HG03558 (cell line): ENCODE measurements at regions not wholly inside any gene's neighbourhood (a gene's known extent, or its start where the extent isn't known, plus 50 kb on each side); places are given as distances from the start of the nearest gene placed in this dataset.
A peak's percentile ranks its signal among the peaks of the same experiment; 100 is the strongest.
"Not testable (repeated sequence)": the region's sequence is repeated elsewhere in the genome, so short reads cannot be mapped to it uniquely, and the experiment has no call there.

Experiments used
- ATAC-seq: cut with Tn5 transposase; IDR thresholded peaks from one replicate; pipeline ENCODE4 v1.9.1; 2021; ENCODE audit warnings: moderate number of reproducible peaks; ENCODE audit not compliant: unreplicated experiment; ENCODE audit errors: extremely low read depth

DNA sequence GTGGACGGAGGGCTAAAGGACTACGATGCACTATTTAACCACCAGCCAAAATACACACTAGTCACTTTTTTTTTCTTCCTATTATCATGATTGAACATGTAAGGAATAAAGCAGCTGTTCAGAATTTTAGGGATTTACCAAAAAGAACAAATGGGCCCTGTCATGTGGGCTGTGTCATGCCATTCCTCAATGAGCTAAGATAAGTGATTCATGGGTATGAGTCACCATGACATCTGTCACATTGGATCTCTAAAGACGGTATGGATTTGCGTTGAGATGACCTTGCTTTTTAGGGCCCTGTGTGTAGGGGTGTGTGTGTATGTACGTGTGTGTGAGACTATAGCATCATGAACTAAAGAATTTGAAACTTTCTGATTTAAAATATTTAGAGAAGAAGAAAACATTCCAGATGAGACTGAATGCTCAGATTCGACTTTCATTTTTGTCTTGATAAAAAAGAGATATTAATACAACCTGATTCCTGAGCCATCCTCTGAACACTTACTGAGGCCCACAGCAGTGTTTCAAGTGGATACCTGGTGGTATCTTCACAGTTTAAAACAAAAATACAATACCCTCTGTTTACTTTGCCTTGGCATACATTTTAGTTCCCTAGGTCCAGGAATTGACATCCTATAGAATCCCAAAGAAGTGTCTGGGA is 246.1 kb upstream of the DUSP10 start:
- ATAC-seq = no peak

DNA sequence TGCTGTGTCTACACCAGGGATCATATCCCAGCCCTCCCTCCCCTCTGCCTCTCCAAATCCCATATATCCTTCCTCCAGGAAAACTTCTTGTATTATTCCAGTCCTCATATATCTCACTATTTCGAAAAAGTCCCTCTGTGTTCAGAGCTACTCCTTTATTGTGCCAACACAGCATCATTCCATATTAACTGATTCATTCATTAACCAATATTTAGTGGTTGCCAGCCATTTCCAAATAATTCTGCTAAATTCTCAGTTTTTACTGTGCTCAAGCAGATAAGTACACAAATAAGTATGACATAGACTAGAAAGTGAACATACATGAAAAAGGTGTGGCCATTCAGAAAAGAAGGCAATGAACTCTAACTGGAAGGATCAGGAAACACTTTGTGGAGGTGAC is 241.6 kb upstream of the DUSP10 start:
- ATAC-seq = no peak

- ATAC-seq = no peak
These were observed 239.6 kb upstream of the DUSP10 start for GRCh38 chr1:221981461-221981860.

DNA sequence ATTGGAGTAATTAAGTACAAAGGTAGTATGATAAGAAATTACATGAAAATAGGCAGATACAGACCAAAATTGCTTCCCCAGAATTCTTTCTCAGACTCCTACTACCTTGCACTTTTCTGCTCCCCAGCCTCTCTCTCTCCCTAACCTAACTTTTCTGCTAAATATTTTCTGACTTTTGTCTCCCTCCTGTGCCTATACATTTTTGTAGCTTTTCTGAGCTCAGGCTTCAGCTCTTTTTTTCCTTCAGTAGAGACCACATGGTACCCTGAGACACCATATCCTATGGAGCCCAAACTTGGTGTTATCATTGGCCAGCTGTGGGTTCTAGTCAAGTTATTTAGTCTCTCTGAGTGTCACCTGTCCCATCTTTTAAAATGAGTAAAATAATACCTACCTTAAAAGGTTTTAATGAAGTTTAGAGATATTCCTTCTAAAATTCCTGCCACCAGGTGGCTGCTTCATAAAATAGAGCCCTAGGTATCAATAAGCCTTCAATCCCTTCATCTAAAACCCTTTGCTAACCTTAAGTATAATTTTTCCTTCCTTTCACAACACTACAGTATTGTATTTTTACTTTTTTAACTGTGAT is 237.6 kb upstream of the DUSP10 start:
- no peak for ATAC-seq

- not testable (repeated sequence) for ATAC-seq
These were observed 236.9 kb upstream of the DUSP10 start for GRCh38 chr1:221978631-221979334.

DNA sequence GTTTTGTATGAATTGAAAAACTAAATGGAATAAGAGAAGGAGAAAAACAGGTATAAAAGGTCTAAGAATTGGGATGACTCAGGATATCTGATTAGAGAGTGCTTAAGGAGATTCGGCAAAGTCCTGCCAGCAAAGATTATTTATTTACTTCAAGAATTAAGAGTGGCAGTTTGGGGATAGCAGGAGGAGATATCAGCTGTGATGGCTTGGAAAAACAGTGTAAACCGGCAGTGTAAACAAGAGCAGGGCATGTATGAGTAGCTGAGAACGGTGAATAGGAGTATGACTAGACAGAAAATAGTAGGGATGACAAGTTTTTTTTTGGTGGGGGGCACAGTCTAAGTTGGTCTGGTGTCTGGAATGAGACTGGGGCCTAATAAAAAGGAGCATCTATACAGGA is 231.9 kb upstream of the DUSP10 start:
- not testable (repeated sequence) for ATAC-seq

- no peak for ATAC-seq
These were observed 230.7 kb upstream of the DUSP10 start for GRCh38 chr1:221972276-221973235.

DNA sequence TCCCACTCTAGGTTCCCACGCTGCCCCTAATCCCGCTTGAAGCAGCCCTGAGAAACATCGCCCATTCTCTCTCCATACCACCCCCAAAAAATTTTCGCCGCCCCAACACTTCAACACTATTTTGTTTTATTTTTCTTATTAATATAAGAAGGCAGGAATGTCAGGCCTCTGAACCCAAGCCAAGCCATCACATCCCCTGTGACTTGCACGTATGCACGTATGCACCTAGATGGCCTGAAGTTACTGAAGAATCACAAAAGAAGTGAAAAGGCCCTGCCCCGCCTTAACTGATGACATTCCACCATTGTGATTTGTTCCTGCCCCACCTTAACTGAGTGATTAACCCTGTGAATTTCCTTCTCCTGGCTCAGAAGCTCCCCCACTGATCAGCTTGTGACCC is 229.1 kb upstream of the DUSP10 start:
- not testable (repeated sequence) for ATAC-seq

DNA sequence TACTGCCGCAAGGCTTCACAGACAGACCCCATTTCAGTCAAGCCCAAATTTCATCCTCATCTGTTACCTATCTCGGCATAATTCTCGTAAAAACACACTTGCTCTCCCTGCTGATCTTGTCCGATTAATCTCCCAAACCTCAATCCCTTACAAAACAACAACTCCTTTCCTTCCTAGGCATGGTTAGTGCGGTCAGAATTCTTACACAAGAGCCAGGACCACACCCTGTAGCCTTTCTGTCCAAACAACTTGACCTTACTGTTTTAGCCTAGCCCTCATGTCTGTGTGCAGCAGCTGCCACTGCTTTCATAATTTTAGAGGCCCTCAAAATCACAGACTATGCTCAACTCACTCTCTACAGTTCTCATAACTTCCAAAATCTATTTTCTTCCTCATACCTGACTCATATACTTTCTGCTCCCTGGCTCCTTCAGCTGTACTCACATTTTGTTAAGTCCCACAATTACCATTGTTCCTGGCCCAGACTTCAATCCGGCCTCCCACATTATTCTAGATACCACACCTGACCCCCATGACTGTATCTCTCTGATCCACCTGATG is 227.5 kb upstream of the DUSP10 start:
- ATAC-seq = not testable (repeated sequence)

GRCh38 chr1:221967538-221967937 is 225.6 kb upstream of the DUSP10 start:
- not testable (repeated sequence) for ATAC-seq

- not testable (repeated sequence) for ATAC-seq
These were observed 225.0 kb upstream of the DUSP10 start for GRCh38 chr1:221966888-221967287.

- ATAC-seq = not testable (repeated sequence)
These were observed 224.0 kb upstream of the DUSP10 start for GRCh38 chr1:221965891-221966290.

DNA sequence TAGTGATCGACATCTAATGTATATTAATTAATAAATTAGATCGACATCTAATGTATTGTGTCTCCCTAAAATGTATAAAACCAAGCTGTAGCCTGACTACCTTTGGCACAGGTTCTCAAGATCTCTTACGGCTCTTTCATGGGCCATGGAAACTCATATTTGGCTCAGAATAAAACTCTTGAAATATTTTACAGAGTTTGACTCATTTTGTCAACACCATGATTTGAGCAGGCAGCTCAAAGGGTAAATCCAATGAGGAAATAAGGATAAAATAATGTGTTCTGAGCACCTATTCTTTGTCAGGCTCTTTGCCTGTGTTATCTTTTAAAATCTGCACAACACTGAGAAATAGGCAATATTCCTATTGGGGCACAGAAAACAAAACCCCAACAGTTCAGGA is 223.4 kb upstream of the DUSP10 start:
- ATAC-seq = no peak

- no peak for ATAC-seq
These were observed 221.9 kb upstream of the DUSP10 start for GRCh38 chr1:221963742-221964141.

DNA sequence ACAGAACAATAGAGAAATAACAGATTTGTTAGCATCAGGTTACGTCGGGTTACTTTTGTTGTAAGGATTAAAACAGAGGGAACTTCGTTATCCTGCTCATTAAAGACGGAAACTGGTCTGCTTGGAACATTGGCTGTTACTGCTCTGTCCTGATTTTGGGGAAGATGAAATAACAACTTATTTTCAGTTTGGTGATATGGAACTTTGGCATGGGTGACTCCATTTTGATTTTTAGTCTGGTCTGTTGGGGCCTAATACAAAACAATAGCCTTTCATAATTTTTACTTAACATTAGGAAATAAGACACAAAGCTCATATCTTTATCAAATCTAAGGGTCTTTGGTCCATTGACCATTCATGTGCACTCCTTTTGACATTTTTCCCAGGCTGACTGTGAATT is 220.5 kb upstream of the DUSP10 start:
- ATAC-seq = no peak

GRCh38 chr1:221961532-221962292 is 219.8 kb upstream of the DUSP10 start:
- peak; percentile 91 for ATAC-seq

- not testable (repeated sequence) for ATAC-seq
These were observed 216.3 kb upstream of the DUSP10 start for GRCh38 chr1:221958161-221958562.

DNA sequence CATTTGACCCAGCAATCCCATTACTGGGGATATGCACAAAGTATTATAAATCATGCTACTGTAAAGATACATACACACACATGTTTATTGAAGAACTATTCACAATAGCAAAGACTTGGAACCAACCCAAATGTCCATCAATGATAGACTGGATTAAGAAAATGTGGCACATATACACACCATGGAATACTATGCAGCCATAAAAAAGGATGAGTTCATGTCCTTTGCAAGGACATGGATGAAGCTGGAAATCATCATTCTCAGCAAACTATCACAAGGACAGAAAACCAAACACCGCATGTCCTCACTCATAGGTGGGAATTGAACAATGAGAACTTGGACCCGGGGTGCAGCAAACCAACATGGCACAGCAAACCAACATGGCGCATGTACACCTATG is 215.5 kb upstream of the DUSP10 start:
- not testable (repeated sequence) for ATAC-seq

DNA sequence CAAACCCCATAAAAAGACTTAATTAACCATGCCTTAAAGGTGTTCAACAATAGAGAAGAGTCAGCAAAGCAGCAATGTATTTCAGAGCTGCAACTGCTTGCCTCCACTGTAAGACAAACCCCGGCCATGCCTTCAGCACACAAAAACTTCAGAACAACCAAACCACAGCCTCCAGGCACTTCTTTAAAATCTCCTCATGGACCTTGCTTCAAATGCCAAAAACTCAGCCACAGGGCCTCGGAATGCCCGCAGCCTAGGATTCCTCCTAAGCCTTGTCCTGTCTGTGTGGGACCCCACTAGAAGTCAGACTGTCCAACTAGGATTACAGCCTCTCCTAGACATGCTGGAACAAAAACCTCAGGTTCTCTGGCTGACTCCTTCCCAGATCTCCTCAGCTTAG is 208.1 kb upstream of the DUSP10 start:
- no peak for ATAC-seq
